ENCODE measurements at regions not wholly inside any gene's neighbourhood (a gene's known extent, or its start where the extent isn't known, plus 50 kb on each side); places are given as distances from the start of the nearest gene placed in this dataset.

DNA sequence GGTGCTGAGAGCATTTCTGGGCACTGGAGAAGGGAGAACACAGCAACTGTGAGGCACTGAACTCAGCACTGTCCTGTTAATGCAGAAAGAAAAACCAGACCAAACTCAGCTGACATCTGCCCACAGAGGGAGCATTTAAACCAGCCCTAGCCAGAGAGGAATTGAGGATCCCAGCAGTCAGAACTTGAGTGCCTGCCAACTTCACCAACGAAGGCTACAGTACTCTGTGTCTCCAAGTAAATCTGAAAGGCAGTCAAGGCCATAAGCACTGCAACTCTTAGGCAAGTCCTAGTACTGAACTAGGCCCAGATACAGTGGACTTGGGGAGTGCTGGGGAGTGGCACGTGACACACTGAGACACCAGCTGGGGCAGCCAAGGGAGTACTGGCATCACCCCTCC lies 176.2 kb upstream of the ZC3H15 start:
- TF ChIP-seq CTCF (IDR thresholded peaks at IDR 0.05), result no peak
- no peak for TF ChIP-seq EZH2 (IDR thresholded peaks at IDR 0.05; ENCODE audit: borderline replicate concordance, insufficient read depth, low read depth, low read length, poor library complexity, severe bottlenecking)
